Mesodermal cell (in vitro differentiated cells): ENCODE measurements at regions not wholly inside any gene's neighbourhood (a gene's known extent, or its start where the extent isn't known, plus 50 kb on each side); places are given as distances from the start of the nearest gene placed in this dataset.

Experiments
- H3K27ac ChIP-seq: 2 replicates; pipeline ENCODE4 v1.7.0; 2013; ENCODE audit warnings: mild to moderate bottlenecking, low read depth, low read length, moderate library complexity; ENCODE audit not compliant: severe bottlenecking
- H3K36me3 ChIP-seq: 2 replicates; pipeline ENCODE4 v1.7.1; 2013; ENCODE audit warnings: mild to moderate bottlenecking, low read length, moderate library complexity; ENCODE audit not compliant: control insufficient read depth, insufficient read depth
- H3K4me1 ChIP-seq: one replicate; pipeline ENCODE4 v1.7.1; 2013; ENCODE audit warnings: mild to moderate bottlenecking, low read length; ENCODE audit not compliant: insufficient read depth, control insufficient read depth, poor library complexity, severe bottlenecking
- H3K4me3 ChIP-seq: 2 replicates; pipeline ENCODE4 v1.7.0; 2013; ENCODE audit warnings: low read length, control low read depth, mild to moderate bottlenecking; ENCODE audit not compliant: insufficient read depth, poor library complexity, severe bottlenecking; ENCODE audit errors: extremely low read depth
- H3K9me3 ChIP-seq: 2 replicates; pipeline ENCODE4 v1.7.1; 2013; ENCODE audit warnings: mild to moderate bottlenecking, low read length, moderate library complexity; ENCODE audit not compliant: control insufficient read depth
- WGBS, 2 experiments: methylation state at CpG; one replicate each; pipeline ENCODE4 v1.1.5; 2013; ENCODE audit warnings: missing lambda C conversion rate in 2 of 2; ENCODE audit not compliant: insufficient coverage in 2 of 2; 5-methylcytosine and 5-hydroxymethylcytosine counted together

DNA sequence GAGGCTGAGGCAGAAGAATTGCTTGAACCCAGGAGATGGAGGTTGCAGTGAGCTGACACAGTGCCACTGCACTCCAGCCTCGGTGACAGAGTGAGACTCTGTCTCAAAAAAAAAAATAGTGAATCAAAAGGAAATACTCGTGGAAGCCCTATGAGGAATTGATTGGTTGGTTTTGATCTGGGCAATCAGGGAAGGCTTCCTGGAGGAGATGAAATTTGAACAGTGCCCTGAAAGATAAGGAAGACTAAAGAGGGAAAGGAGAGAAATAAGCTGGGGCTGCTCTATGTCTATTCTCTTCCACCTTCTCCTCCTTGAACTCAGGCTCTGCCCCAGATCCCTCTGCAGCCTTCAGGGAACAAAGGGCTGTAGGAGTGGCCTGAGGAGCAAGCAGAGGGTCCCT lies 54.1 kb downstream of the IRF2BPL start:
- 92 to 100% methylated on average over 2 of the region's 2 CpGs for WGBS, 2 experiments
- Histone ChIP-seq H3K27ac (no peak overlapping the region), H3K4me1 (peaks cover 13% of the 10 kb centered on the region), H3K9me3 (no peaks in the 10 kb centered on the region), H3K4me3 (no peak overlapping the region), H3K36me3 (no peaks in the 10 kb centered on the region)

GRCh38 chr14:76971549-76971948 lies 57.0 kb downstream of the IRF2BPL start:
- H3K9me3 ChIP-seq = no peaks in the 10 kb centered on the region
- H3K27ac ChIP-seq = peak overlapping the region; percentile 5
- no peak overlapping the region for H3K4me3 ChIP-seq
- WGBS, 2 experiments = 89 to 92% methylated on average over 5 of the region's 6 CpGs
- no peaks in the 10 kb centered on the region for H3K36me3 ChIP-seq
- peaks cover 2% of the 10 kb centered on the region for H3K4me1 ChIP-seq

- Histone ChIP-seq H3K27ac (no peak overlapping the region), H3K4me3 (no peak overlapping the region), H3K9me3 (no peaks in the 10 kb centered on the region), H3K36me3 (no peaks in the 10 kb centered on the region), H3K4me1 (peaks cover 2% of the 10 kb centered on the region)
- 66 to 68% methylated on average over 12 of the region's 16 CpGs for WGBS, 2 experiments
Observed at GRCh38 chr14:76968621-76969063, 59.9 kb downstream of the IRF2BPL start.

- Histone ChIP-seq H3K27ac (no peak overlapping the region), H3K36me3 (no peaks in the 10 kb centered on the region), H3K4me1 (peaks cover 3% of the 10 kb centered on the region), H3K9me3 (no peaks in the 10 kb centered on the region), H3K4me3 (no peak overlapping the region)
- WGBS, 2 experiments = 94% methylated on average over 2 to 7 of the region's 7 CpGs
Observed at GRCh38 chr14:76967788-76968187, 60.7 kb downstream of the IRF2BPL start.

DNA sequence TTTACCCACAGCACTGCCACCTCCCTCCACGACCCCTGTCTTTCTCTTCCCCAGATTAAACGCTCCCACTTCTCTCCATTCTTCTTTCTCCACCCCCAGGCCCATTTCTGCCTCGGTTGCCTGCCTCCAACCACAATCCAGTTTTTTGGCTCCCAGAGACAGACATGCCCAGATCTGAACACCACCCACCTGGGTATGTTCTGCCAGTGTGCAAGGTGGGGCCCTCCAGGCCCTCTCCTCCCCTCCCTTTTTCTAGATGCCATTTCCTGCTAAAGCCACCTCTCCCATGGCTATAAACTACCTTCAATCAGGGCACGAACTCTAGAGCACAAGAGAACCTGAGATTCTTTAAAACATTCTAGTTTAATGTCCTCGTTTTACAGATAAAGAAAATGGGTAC lies 63.3 kb downstream of the IRF2BPL start:
- Histone ChIP-seq H3K9me3 (no peaks in the 10 kb centered on the region), H3K36me3 (no peaks in the 10 kb centered on the region), H3K4me1 (peaks cover 22% of the 10 kb centered on the region), H3K27ac (no peak overlapping the region), H3K4me3 (no peak overlapping the region)
- WGBS, 2 experiments = 84 to 93% methylated on average over 3 to 5 of the region's 5 CpGs

GRCh38 chr14:76964695-76965094 lies 63.8 kb downstream of the IRF2BPL start:
- WGBS, 2 experiments = 83 to 88% methylated on average over 2 to 3 of the region's 5 CpGs
- no peak overlapping the region for H3K27ac ChIP-seq
- H3K36me3 ChIP-seq = no peaks in the 10 kb centered on the region
- no peaks in the 10 kb centered on the region for H3K9me3 ChIP-seq
- peaks cover 25% of the 10 kb centered on the region for H3K4me1 ChIP-seq
- no peak overlapping the region for H3K4me3 ChIP-seq

DNA sequence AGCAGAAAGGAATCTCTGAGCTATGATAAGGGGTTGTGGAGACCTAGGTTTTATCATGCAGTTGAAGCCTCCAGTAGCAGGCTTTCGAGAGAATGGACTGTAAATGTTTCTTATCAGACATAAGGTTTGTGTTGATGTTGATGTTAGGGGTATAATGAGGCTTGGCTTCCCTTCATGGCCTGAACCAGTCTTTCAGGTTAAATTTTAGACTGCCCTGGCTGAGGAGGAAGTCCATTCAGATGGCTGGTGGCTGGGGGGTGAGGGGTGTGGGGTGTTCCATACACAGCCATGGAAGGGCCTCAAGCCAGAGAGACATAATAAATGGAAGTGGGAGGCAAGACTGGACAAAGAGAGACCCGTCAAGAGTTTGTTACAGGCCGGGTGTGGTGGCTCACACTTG lies 65.1 kb downstream of the IRF2BPL start:
- H3K9me3 ChIP-seq = no peaks in the 10 kb centered on the region
- peaks cover 30% of the 10 kb centered on the region for H3K4me1 ChIP-seq
- no peaks in the 10 kb centered on the region for H3K36me3 ChIP-seq
- 80 to 96% methylated on average over 2 to 3 of the region's 3 CpGs for WGBS, 2 experiments
- no peak overlapping the region for H3K4me3 ChIP-seq
- no peak overlapping the region for H3K27ac ChIP-seq

DNA sequence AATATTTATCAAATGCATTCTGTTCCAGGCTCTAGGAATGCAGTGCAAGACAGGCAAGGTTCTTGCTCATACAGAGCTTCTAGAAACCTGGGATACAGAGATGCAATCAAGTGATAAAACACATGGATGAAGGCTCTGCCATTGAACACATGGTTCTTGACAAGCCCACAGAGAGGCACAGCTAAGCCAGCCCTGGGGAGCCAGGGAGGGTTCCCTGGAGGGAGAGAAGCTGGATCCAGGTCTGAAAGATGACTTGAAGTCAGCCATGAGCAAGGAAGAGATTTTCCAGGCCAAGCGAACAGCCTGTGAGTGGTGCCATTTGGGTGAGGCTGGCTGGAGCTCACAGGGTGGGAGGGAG lies 66.2 kb downstream of the IRF2BPL start:
- Histone ChIP-seq H3K36me3 (no peaks in the 10 kb centered on the region), H3K4me1 (peaks cover 40% of the 10 kb centered on the region), H3K9me3 (no peaks in the 10 kb centered on the region), H3K27ac (peak overlapping the region; percentile 92), H3K4me3 (peak overlapping the region; percentile 14)
- 71 to 92% methylated on average over 1 of the region's 1 CpG for WGBS, 2 experiments

DNA sequence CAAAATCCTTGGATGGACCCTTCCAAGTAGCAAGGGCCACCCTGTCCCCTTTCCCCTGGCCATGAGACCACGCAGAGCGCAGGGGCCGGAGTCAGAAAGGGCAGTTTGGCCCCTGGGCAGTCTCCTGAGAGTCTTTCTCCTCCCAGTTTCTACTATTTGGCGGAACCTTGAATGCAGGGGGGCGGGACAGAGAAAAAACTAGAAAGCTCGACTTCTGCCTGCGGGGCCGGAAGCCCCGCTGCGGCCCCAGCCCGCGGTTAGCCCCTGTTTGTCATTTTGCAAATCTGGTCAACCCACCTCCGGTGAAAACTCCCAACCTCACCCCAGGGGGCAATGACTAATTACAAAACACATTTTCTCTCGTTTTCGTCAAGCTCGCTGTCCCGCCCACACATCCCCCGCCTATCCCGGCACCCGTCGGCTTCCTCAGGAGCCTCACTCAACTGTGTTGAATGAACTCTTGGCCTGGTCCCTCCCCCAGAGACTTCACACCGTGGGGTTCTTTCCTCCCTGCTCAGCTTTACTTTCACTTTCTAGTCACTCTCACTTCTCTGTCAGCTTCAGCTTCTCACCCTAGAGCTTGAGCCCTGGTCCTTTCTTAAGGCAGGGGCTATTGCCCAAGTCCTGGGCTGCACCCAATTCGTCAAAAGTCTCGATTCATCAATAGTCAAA lies 66.7 kb downstream of the IRF2BPL start:
- WGBS, 2 experiments = 2 to 3% methylated on average over 14 to 24 of the region's 24 CpGs
- Histone ChIP-seq H3K27ac (peak overlapping the region; percentile 92), H3K9me3 (no peaks in the 10 kb centered on the region), H3K36me3 (no peaks in the 10 kb centered on the region), H3K4me3 (peak overlapping the region; percentile 14), H3K4me1 (peaks cover 46% of the 10 kb centered on the region)

DNA sequence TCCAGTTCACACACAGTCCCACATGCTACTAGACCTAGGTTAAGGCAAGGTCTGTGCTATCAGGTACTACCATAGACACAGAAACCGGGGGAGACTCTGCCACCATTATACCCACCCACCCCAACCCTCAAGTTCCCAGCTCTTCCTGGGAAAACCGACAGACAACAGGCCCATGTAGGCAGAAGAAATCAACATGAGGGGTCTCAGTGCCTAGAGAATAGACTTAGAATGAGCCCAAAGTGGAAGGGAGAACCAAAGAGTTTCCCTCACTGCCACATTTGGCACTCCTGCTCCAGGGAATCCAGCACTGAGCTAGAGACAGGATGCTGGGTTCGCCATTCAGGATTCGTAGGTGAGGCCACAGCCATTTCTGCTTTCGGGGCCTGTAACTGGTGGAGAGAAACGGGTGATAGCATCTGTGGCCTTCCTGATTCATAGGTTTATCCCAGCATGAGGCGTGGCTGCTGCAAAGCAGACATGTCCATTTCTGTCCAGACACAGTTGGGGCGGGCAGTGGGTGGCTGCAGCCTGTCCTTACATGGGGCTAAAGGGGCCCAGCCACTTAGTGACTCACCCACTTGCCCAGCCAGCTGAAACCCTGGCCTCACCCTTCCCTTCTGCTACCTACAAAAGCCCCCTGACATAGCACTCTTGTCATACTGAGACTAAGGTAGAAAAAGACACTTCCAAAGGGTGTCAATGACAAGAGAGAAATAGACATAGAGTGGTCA lies 69.4 kb downstream of the IRF2BPL start:
- H3K4me1 ChIP-seq = peaks cover 64% of the 10 kb centered on the region
- H3K27ac ChIP-seq = peak overlapping the region; percentile 66
- WGBS, 2 experiments = 83 to 87% methylated on average over 5 to 6 of the region's 8 CpGs
- H3K36me3 ChIP-seq = no peaks in the 10 kb centered on the region
- no peak overlapping the region for H3K4me3 ChIP-seq
- H3K9me3 ChIP-seq = no peaks in the 10 kb centered on the region
